OCI-LY1 (cell line): ENCODE measurements at regions not wholly inside any gene's neighbourhood (a gene's known extent, or its start where the extent isn't known, plus 50 kb on each side); places are given as distances from the start of the nearest gene placed in this dataset.
"Not testable (repeated sequence)": the region's sequence is repeated elsewhere in the genome, so short reads cannot be mapped to it uniquely, and the experiment has no call there.

Experiments
- H2AFZ ChIP-seq: fragments of 200-600 bp; sonication (generic), shearing (Covaris generic); 2 replicates; pipeline ENCODE4 v1.6.0; 2014; ENCODE audit warnings: antibody characterized with exemption, mild to moderate bottlenecking, low read length
- H3F3A ChIP-seq: fragments of 200-600 bp; sonication (generic), shearing (Covaris generic); 2 replicates; pipeline ENCODE4 v1.6.0; 2014; ENCODE audit warnings: mild to moderate bottlenecking, antibody characterized with exemption, low read length, moderate library complexity; ENCODE audit not compliant: insufficient read depth
- H3K27ac ChIP-seq: fragments of 200-600 bp; sonication (generic); 2 replicates; pipeline ENCODE4 v1.5.1; 2014; ENCODE audit warnings: low read length, mixed run types, mild to moderate bottlenecking, low read depth; ENCODE audit not compliant: poor library complexity, severe bottlenecking
- H3K27me3 ChIP-seq: fragments of 200-600 bp; sonication (generic); 2 replicates; pipeline ENCODE4 v1.6.0; 2014; ENCODE audit warnings: antibody characterized with exemption, mild to moderate bottlenecking, low read length, moderate library complexity; ENCODE audit not compliant: insufficient read depth
- H3K36me3 ChIP-seq: fragments of 200-600 bp; sonication (generic); 2 replicates; pipeline ENCODE4 v1.6.1; 2014; ENCODE audit warnings: mild to moderate bottlenecking, antibody characterized with exemption, low read length, moderate library complexity, mixed read lengths; ENCODE audit not compliant: insufficient read depth
- H3K4me1 ChIP-seq: fragments of 200-600 bp; sonication (generic); 2 replicates; pipeline ENCODE4 v1.5.1; 2014; ENCODE audit warnings: mild to moderate bottlenecking, low read length, moderate library complexity; ENCODE audit not compliant: insufficient read depth, severe bottlenecking
- H3K4me2 ChIP-seq: fragments of 200-600 bp; sonication (generic), shearing (Covaris generic); 2 replicates; pipeline ENCODE4 v1.6.1; 2014; ENCODE audit warnings: low read length
- H3K4me3 ChIP-seq: fragments of 200-600 bp; sonication (generic); 2 replicates; pipeline ENCODE4 v1.5.1; 2014; ENCODE audit warnings: low read length, low read depth, mild to moderate bottlenecking, mixed read lengths; ENCODE audit not compliant: poor library complexity, severe bottlenecking
- H3K79me2 ChIP-seq: fragments of 200-600 bp; shearing (Covaris generic); 2 replicates; pipeline ENCODE4 v1.6.1; 2016; ENCODE audit warnings: mixed run types, low read length, mixed read lengths; ENCODE audit not compliant: insufficient read depth
- H3K9ac ChIP-seq: fragments of 200-600 bp; sonication (generic), shearing (Covaris generic); 2 replicates; pipeline ENCODE4 v1.6.1; 2014; ENCODE audit warnings: mild to moderate bottlenecking, low read length, mixed read lengths
- H3K9me2 ChIP-seq: fragments of 200-600 bp; sonication (generic), shearing (Covaris generic); 2 replicates; pipeline ENCODE4 v1.6.1; 2014; ENCODE audit warnings: low read depth, mild to moderate bottlenecking, low read length, mixed read lengths
- H3K9me3 ChIP-seq: fragments of 200-600 bp; shearing (Covaris generic); 2 replicates; pipeline ENCODE4 v1.6.1; 2014; ENCODE audit warnings: low read length, mixed read lengths
- H4K20me1 ChIP-seq: fragments of 200-600 bp; sonication (generic), shearing (Covaris generic); 2 replicates; pipeline ENCODE4 v1.6.0; 2016; ENCODE audit warnings: mild to moderate bottlenecking, low read length; ENCODE audit not compliant: insufficient read depth
- EZH2 ChIP-seq: fragments of 200-600 bp; sonication (generic), shearing (Covaris generic); IDR thresholded peaks from 2 replicates; pipeline ENCODE4 v1.8.0; 2017; ENCODE audit warnings: borderline replicate concordance, mixed run types, mild to moderate bottlenecking, antibody characterized with exemption, low read length, moderate library complexity, mixed read lengths
- TF ChIP-seq, protein P1 (sequence below): fragments of 200-600 bp; sonication (generic), shearing (Covaris generic); IDR thresholded peaks from 2 replicates; pipeline ENCODE4 v1.5.1; 2017; ENCODE audit warnings: mild to moderate bottlenecking, antibody characterized with exemption, low read length, moderate library complexity, mixed read lengths

DNA sequence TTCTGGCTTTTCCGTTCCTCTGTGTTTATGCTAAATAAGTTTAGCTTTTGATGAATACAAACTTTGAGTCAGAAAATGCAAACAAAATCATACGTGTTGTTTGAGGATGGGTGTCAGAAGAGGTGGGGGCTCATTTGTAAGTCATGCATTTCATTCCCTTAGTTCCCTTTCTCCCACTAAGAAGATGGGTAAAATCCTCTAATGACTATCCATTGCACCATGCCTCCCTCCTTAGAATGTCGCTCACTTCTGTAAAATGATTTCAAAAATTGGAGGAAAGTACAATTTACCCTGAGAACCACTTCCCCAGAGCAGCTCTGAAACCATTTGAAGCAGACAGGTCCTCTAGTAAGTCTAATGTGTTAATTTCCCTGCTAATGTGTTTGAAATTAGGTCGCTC is 629.6 kb upstream of the VRK2 start:
- no peaks in the 10 kb centered on the region for H3K4me1 ChIP-seq
- no peaks in the 10 kb centered on the region for H3K79me2 ChIP-seq
- H3K36me3 ChIP-seq, result no peaks in the 10 kb centered on the region
- TF ChIP-seq, protein P1, sequence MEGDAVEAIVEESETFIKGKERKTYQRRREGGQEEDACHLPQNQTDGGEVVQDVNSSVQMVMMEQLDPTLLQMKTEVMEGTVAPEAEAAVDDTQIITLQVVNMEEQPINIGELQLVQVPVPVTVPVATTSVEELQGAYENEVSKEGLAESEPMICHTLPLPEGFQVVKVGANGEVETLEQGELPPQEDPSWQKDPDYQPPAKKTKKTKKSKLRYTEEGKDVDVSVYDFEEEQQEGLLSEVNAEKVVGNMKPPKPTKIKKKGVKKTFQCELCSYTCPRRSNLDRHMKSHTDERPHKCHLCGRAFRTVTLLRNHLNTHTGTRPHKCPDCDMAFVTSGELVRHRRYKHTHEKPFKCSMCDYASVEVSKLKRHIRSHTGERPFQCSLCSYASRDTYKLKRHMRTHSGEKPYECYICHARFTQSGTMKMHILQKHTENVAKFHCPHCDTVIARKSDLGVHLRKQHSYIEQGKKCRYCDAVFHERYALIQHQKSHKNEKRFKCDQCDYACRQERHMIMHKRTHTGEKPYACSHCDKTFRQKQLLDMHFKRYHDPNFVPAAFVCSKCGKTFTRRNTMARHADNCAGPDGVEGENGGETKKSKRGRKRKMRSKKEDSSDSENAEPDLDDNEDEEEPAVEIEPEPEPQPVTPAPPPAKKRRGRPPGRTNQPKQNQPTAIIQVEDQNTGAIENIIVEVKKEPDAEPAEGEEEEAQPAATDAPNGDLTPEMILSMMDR, result no peak
- no peak for TF ChIP-seq EZH2
- H3F3A ChIP-seq, result no peaks in the 10 kb centered on the region
- H4K20me1 ChIP-seq, result no peaks in the 10 kb centered on the region
- no peaks in the 10 kb centered on the region for H3K9me2 ChIP-seq
- no peak overlapping the region for H3K4me3 ChIP-seq
- H3K27me3 ChIP-seq, result no peaks in the 10 kb centered on the region
- no peak overlapping the region for H3K4me2 ChIP-seq
- no peak overlapping the region for H3K27ac ChIP-seq
- H3K9ac ChIP-seq, result no peak overlapping the region
- H2AFZ ChIP-seq, result no peak overlapping the region
- H3K9me3 ChIP-seq, result no peaks in the 10 kb centered on the region

DNA sequence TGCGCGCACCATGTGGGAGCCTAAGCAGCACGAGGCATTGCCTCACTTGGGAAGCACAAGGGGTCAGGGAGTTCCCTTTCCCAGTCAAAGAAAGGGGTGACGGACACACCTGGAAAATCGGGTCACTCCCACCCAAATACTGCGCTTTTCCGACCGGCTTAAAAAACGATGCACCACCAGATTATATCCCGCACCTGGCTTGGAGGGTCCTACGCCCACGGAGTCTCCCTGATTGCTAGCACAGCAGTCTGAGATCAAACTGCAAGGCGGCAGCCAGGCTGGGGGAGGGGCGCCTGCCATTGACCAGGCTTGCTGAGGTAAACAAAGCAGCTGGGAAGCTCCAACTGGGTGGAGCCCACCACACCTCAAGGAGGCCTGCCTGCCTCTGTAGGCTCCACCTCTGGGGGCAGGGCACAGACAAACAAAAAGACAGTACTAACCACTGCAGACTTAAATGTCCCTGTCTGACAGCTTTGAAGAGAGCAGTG is 627.7 kb upstream of the VRK2 start:
- H2AFZ ChIP-seq, H3K9me3 ChIP-seq, H3K27ac ChIP-seq, H3K9ac ChIP-seq, H3K79me2 ChIP-seq, H4K20me1 ChIP-seq, H3K4me1 ChIP-seq, H3K4me3 ChIP-seq, H3F3A ChIP-seq, H3K9me2 ChIP-seq, H3K36me3 ChIP-seq, H3K27me3 ChIP-seq, H3K4me2 ChIP-seq: not testable (repeated sequence)

GRCh38 chr2:57429831-57430230 is 616.8 kb upstream of the VRK2 start:
- Histone ChIP-seq H3K27ac (no peak overlapping the region), H3K79me2 (no peaks in the 10 kb centered on the region), H3F3A (no peaks in the 10 kb centered on the region), H3K4me2 (no peak overlapping the region), H2AFZ (no peak overlapping the region), H3K9me2 (no peaks in the 10 kb centered on the region), H4K20me1 (no peaks in the 10 kb centered on the region), H3K9me3 (no peaks in the 10 kb centered on the region), H3K36me3 (no peaks in the 10 kb centered on the region), H3K4me1 (no peaks in the 10 kb centered on the region), H3K9ac (no peak overlapping the region), H3K27me3 (no peaks in the 10 kb centered on the region), H3K4me3 (no peak overlapping the region)
- no peak for TF ChIP-seq EZH2
- TF ChIP-seq, protein P1, result no peak

- H3F3A ChIP-seq, result no peaks in the 10 kb centered on the region
- no peaks in the 10 kb centered on the region for H3K27me3 ChIP-seq
- no peak overlapping the region for H3K9ac ChIP-seq
- no peaks in the 10 kb centered on the region for H3K79me2 ChIP-seq
- no peak overlapping the region for H3K27ac ChIP-seq
- no peaks in the 10 kb centered on the region for H3K36me3 ChIP-seq
- TF ChIP-seq, protein P1, result no peak
- TF ChIP-seq EZH2, result no peak
- H3K4me1 ChIP-seq, result no peaks in the 10 kb centered on the region
- H2AFZ ChIP-seq, result no peak overlapping the region
- H3K9me3 ChIP-seq, result no peaks in the 10 kb centered on the region
- no peaks in the 10 kb centered on the region for H4K20me1 ChIP-seq
- H3K4me2 ChIP-seq, result no peak overlapping the region
- H3K4me3 ChIP-seq, result no peak overlapping the region
- H3K9me2 ChIP-seq, result no peaks in the 10 kb centered on the region
Measured at GRCh38 chr2:57432528-57432927, 614.1 kb upstream of the VRK2 start.
